ENCODE measurements at regions not wholly inside any gene's neighbourhood (a gene's known extent, or its start where the extent isn't known, plus 50 kb on each side); places are given as distances from the start of the nearest gene placed in this dataset.
"Not testable (repeated sequence)": the region's sequence is repeated elsewhere in the genome, so short reads cannot be mapped to it uniquely, and the experiment has no call there.

GRCh38 chr6:28626386-28626785, 100.7 kb downstream of the GPX5 start:
- TF ChIP-seq CTCF, EP300 (IDR thresholded peaks at IDR 0.05): not testable (repeated sequence)

Measured in ovary (tissue), 3 donors.